Panc1 (cell line): ENCODE measurements at regions not wholly inside any gene's neighbourhood (a gene's known extent, or its start where the extent isn't known, plus 50 kb on each side); places are given as distances from the start of the nearest gene placed in this dataset.

Experiments
- CTCF ChIP-seq: fragments of 450-650 bp; IDR thresholded peaks from 2 replicates; pipeline ENCODE4 v1.5.1; 2017; ENCODE audit warnings: mild to moderate bottlenecking
- POLR2AphosphoS5 ChIP-seq: IDR thresholded peaks from 2 replicates; pipeline ENCODE4 v1.6.1; 2012; ENCODE audit warnings: mild to moderate bottlenecking, low read depth, low read length, moderate library complexity
- REST ChIP-seq, 2 experiments: IDR thresholded peaks; 2 replicates each; pipeline ENCODE4 v1.6.1; 2011 to 2012; ENCODE audit warnings: low read depth in 2 of 2, control low read depth in 1 of 2, low read length in 1 of 2, mild to moderate bottlenecking in 1 of 2, moderate library complexity in 1 of 2; ENCODE audit not compliant: insufficient read depth in 1 of 2
- SIN3A ChIP-seq: IDR thresholded peaks from 2 replicates; pipeline ENCODE4 v1.6.1; 2012; ENCODE audit warnings: low read depth, mild to moderate bottlenecking, low read length, moderate library complexity, borderline replicate concordance; ENCODE audit not compliant: insufficient read depth

GRCh38 chrX:40284852-40285251 lies 187.1 kb upstream of the BCOR start:
- TF ChIP-seq POLR2AphosphoS5 (no peak), CTCF (no peak), REST (IDR thresholded peaks at IDR 0.05; ENCODE audit: insufficient read depth in 1 of 2, low read depth in 2 of 2, low read length in 1 of 2) (no peak), SIN3A (no peak)
